GM18517 (cell line): ENCODE measurements at regions not wholly inside any gene's neighbourhood (a gene's known extent, or its start where the extent isn't known, plus 50 kb on each side); places are given as distances from the start of the nearest gene placed in this dataset.

Source experiments
- ATAC-seq: cut with Tn5 transposase; IDR thresholded peaks from one replicate; pipeline ENCODE4 v1.9.1; 2021; ENCODE audit warnings: mild to moderate bottlenecking, moderate library complexity; ENCODE audit not compliant: unreplicated experiment

GRCh38 chr12:31783996-31784645 is 55.3 kb upstream of the AMN1 start:
- no peak for ATAC-seq

- no peak for ATAC-seq
Measured at GRCh38 chr12:31783556-31783955, 54.7 kb upstream of the AMN1 start.

GRCh38 chr12:31781894-31782540 is 53.2 kb upstream of the AMN1 start:
- ATAC-seq: no peak

- ATAC-seq: no peak
Measured at GRCh38 chr12:31780096-31780495, 51.3 kb upstream of the AMN1 start.

- no peak for ATAC-seq
Measured at GRCh38 chr12:31778687-31779086, 49.9 kb upstream of the AMN1 start.
